ENCODE measurements at regions not wholly inside any gene's neighbourhood (a gene's known extent, or its start where the extent isn't known, plus 50 kb on each side); places are given as distances from the start of the nearest gene placed in this dataset.

- TF ChIP-seq MXI1 (IDR thresholded peaks at IDR 0.05; ENCODE audit: low read depth, low read length) (no peak), CTCF (IDR thresholded peaks at IDR 0.05 in 2 of 3, conservative IDR thresholded peaks at IDR 0.05 in 1 of 3; ENCODE audit: control insufficient read depth in 2 of 3, extremely low read depth in 1 of 3, insufficient read depth in 1 of 3, low read depth in 3 of 3, low read length in 3 of 3) (no peak), SRF (IDR thresholded peaks at IDR 0.05; ENCODE audit: low read depth in 2 of 2, low read length in 2 of 2) (no peak), MYB (IDR thresholded peaks at IDR 0.05; ENCODE audit: borderline replicate concordance, low read depth, low read length) (no peak), PML (IDR thresholded peaks at IDR 0.05; ENCODE audit: low read length) (no peak), USF2 (IDR thresholded peaks at IDR 0.05; ENCODE audit: borderline replicate concordance, low read depth, low read length) (no peak), CEBPB (IDR thresholded peaks at IDR 0.05; ENCODE audit: borderline replicate concordance in 1 of 2, low read depth in 2 of 2, low read length in 2 of 2) (no peak)
- TF ChIP-seq, protein P1, sequence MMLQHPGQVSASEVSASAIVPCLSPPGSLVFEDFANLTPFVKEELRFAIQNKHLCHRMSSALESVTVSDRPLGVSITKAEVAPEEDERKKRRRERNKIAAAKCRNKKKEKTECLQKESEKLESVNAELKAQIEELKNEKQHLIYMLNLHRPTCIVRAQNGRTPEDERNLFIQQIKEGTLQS (IDR thresholded peaks at IDR 0.05; ENCODE audit: borderline replicate concordance, extremely low read depth, low read depth, low read length), result no peak
Measured at GRCh38 chr20:48486065-48486464, 341.7 kb downstream of the PREX1 start.
